OCI-LY1 (cell line): ENCODE measurements at regions not wholly inside any gene's neighbourhood (a gene's known extent, or its start where the extent isn't known, plus 50 kb on each side); places are given as distances from the start of the nearest gene placed in this dataset.

ENCODE experiments used
- H2AFZ ChIP-seq: fragments of 200-600 bp; sonication (generic), shearing (Covaris generic); 2 replicates; pipeline ENCODE4 v1.6.0; 2014; ENCODE audit warnings: antibody characterized with exemption, mild to moderate bottlenecking, low read length
- H3F3A ChIP-seq: fragments of 200-600 bp; sonication (generic), shearing (Covaris generic); 2 replicates; pipeline ENCODE4 v1.6.0; 2014; ENCODE audit warnings: mild to moderate bottlenecking, antibody characterized with exemption, low read length, moderate library complexity; ENCODE audit not compliant: insufficient read depth
- H3K27ac ChIP-seq: fragments of 200-600 bp; sonication (generic); 2 replicates; pipeline ENCODE4 v1.5.1; 2014; ENCODE audit warnings: low read length, mixed run types, mild to moderate bottlenecking, low read depth; ENCODE audit not compliant: poor library complexity, severe bottlenecking
- H3K27me3 ChIP-seq: fragments of 200-600 bp; sonication (generic); 2 replicates; pipeline ENCODE4 v1.6.0; 2014; ENCODE audit warnings: antibody characterized with exemption, mild to moderate bottlenecking, low read length, moderate library complexity; ENCODE audit not compliant: insufficient read depth
- H3K36me3 ChIP-seq: fragments of 200-600 bp; sonication (generic); 2 replicates; pipeline ENCODE4 v1.6.1; 2014; ENCODE audit warnings: mild to moderate bottlenecking, antibody characterized with exemption, low read length, moderate library complexity, mixed read lengths; ENCODE audit not compliant: insufficient read depth
- H3K4me1 ChIP-seq: fragments of 200-600 bp; sonication (generic); 2 replicates; pipeline ENCODE4 v1.5.1; 2014; ENCODE audit warnings: mild to moderate bottlenecking, low read length, moderate library complexity; ENCODE audit not compliant: insufficient read depth, severe bottlenecking
- H3K4me2 ChIP-seq: fragments of 200-600 bp; sonication (generic), shearing (Covaris generic); 2 replicates; pipeline ENCODE4 v1.6.1; 2014; ENCODE audit warnings: low read length
- H3K4me3 ChIP-seq: fragments of 200-600 bp; sonication (generic); 2 replicates; pipeline ENCODE4 v1.5.1; 2014; ENCODE audit warnings: low read length, low read depth, mild to moderate bottlenecking, mixed read lengths; ENCODE audit not compliant: poor library complexity, severe bottlenecking
- H3K79me2 ChIP-seq: fragments of 200-600 bp; shearing (Covaris generic); 2 replicates; pipeline ENCODE4 v1.6.1; 2016; ENCODE audit warnings: mixed run types, low read length, mixed read lengths; ENCODE audit not compliant: insufficient read depth
- H3K9ac ChIP-seq: fragments of 200-600 bp; sonication (generic), shearing (Covaris generic); 2 replicates; pipeline ENCODE4 v1.6.1; 2014; ENCODE audit warnings: mild to moderate bottlenecking, low read length, mixed read lengths
- H3K9me2 ChIP-seq: fragments of 200-600 bp; sonication (generic), shearing (Covaris generic); 2 replicates; pipeline ENCODE4 v1.6.1; 2014; ENCODE audit warnings: low read depth, mild to moderate bottlenecking, low read length, mixed read lengths
- H3K9me3 ChIP-seq: fragments of 200-600 bp; shearing (Covaris generic); 2 replicates; pipeline ENCODE4 v1.6.1; 2014; ENCODE audit warnings: low read length, mixed read lengths
- H4K20me1 ChIP-seq: fragments of 200-600 bp; sonication (generic), shearing (Covaris generic); 2 replicates; pipeline ENCODE4 v1.6.0; 2016; ENCODE audit warnings: mild to moderate bottlenecking, low read length; ENCODE audit not compliant: insufficient read depth
- CTCF ChIP-seq: fragments of 200-600 bp; sonication (generic), shearing (Covaris generic); IDR thresholded peaks from 2 replicates; pipeline ENCODE4 v1.5.1; 2017; ENCODE audit warnings: mild to moderate bottlenecking, antibody characterized with exemption, low read length, moderate library complexity, mixed read lengths
- EZH2 ChIP-seq: fragments of 200-600 bp; sonication (generic), shearing (Covaris generic); IDR thresholded peaks from 2 replicates; pipeline ENCODE4 v1.8.0; 2017; ENCODE audit warnings: borderline replicate concordance, mixed run types, mild to moderate bottlenecking, antibody characterized with exemption, low read length, moderate library complexity, mixed read lengths

GRCh38 chr11:121767433-121767832 is 314.7 kb upstream of the SORL1-AS1 start:
- Histone ChIP-seq H3K4me3 (no peak overlapping the region), H4K20me1 (no peaks in the 10 kb centered on the region), H2AFZ (no peak overlapping the region), H3K4me1 (no peaks in the 10 kb centered on the region), H3K79me2 (no peaks in the 10 kb centered on the region), H3K27ac (no peak overlapping the region), H3K9ac (no peak overlapping the region), H3K9me2 (no peaks in the 10 kb centered on the region), H3K36me3 (no peaks in the 10 kb centered on the region), H3K4me2 (no peak overlapping the region), H3K9me3 (no peaks in the 10 kb centered on the region), H3F3A (no peaks in the 10 kb centered on the region), H3K27me3 (no peaks in the 10 kb centered on the region; the same call in 1 of the 2 replicates)
- TF ChIP-seq EZH2 = no peak
- TF ChIP-seq CTCF = no peak

- H3K9me2 ChIP-seq = no peaks in the 10 kb centered on the region
- H3K4me3 ChIP-seq = no peak overlapping the region
- no peaks in the 10 kb centered on the region for H4K20me1 ChIP-seq
- no peaks in the 10 kb centered on the region; the same call in 1 of the 2 replicates for H3K27me3 ChIP-seq
- no peak overlapping the region for H3K27ac ChIP-seq
- H3K4me1 ChIP-seq = no peaks in the 10 kb centered on the region
- H3K9me3 ChIP-seq = no peaks in the 10 kb centered on the region
- H3K4me2 ChIP-seq = no peak overlapping the region
- no peak overlapping the region for H2AFZ ChIP-seq
- no peaks in the 10 kb centered on the region for H3K79me2 ChIP-seq
- H3K36me3 ChIP-seq = no peaks in the 10 kb centered on the region
- no peak overlapping the region for H3K9ac ChIP-seq
- no peak for TF ChIP-seq CTCF
- TF ChIP-seq EZH2 = no peak
- no peaks in the 10 kb centered on the region for H3F3A ChIP-seq
These were observed 314.2 kb upstream of the SORL1-AS1 start for GRCh38 chr11:121766991-121767390.

- Histone ChIP-seq H3K4me3 (no peak overlapping the region), H3K27me3 (no peaks in the 10 kb centered on the region; the same call in 1 of the 2 replicates), H3K4me1 (no peaks in the 10 kb centered on the region), H3K9ac (no peak overlapping the region), H3K9me2 (no peaks in the 10 kb centered on the region), H3K27ac (no peak overlapping the region), H3K4me2 (no peak overlapping the region), H3K36me3 (no peaks in the 10 kb centered on the region), H2AFZ (no peak overlapping the region), H4K20me1 (no peaks in the 10 kb centered on the region), H3F3A (no peaks in the 10 kb centered on the region), H3K9me3 (no peaks in the 10 kb centered on the region), H3K79me2 (no peaks in the 10 kb centered on the region)
- TF ChIP-seq EZH2 (no peak), CTCF (no peak)
These were observed 313.4 kb upstream of the SORL1-AS1 start for GRCh38 chr11:121766166-121766565.
